HFFc6 (cell line): ENCODE measurements at regions not wholly inside any gene's neighbourhood (a gene's known extent, or its start where the extent isn't known, plus 50 kb on each side); places are given as distances from the start of the nearest gene placed in this dataset.

ENCODE experiments used
- DNase-seq: peaks from one replicate; pipeline ENCODE4 v3.0.0-alpha.2; 2018
- H3K27ac Mint-ChIP-seq: 2 replicates; pipeline ENCODE4 v1.8.0; 2020; ENCODE audit warnings: mild to moderate bottlenecking, mixed read lengths
- H3K27me3 Mint-ChIP-seq: 2 replicates; pipeline ENCODE4 v1.8.0; 2021; ENCODE audit warnings: mild to moderate bottlenecking, moderate library complexity, mixed read lengths; ENCODE audit not compliant: insufficient read depth
- H3K36me3 Mint-ChIP-seq: 2 replicates; pipeline ENCODE4 v1.8.0; 2021; ENCODE audit warnings: low read depth, mixed read lengths
- H3K4me1 Mint-ChIP-seq: 2 replicates; pipeline ENCODE4 v1.8.0; 2020; ENCODE audit warnings: low read depth, mixed read lengths
- H3K4me3 Mint-ChIP-seq: 2 replicates; pipeline ENCODE4 v1.8.0; 2020; ENCODE audit warnings: mild to moderate bottlenecking, moderate library complexity, mixed read lengths
- H3K9me3 Mint-ChIP-seq: 2 replicates; pipeline ENCODE4 v1.8.0; 2020; ENCODE audit warnings: mild to moderate bottlenecking, mixed read lengths
- CTCF ChIP-seq: fragments of 200-600 bp; sonication (generic); IDR thresholded peaks from 2 replicates; pipeline ENCODE4 v1.5.0; 2021; ENCODE audit warnings: antibody characterized with exemption, mild to moderate bottlenecking

- DNase-seq = no peak
- no peak overlapping the region for H3K4me3 Mint-ChIP-seq
- no peak for TF ChIP-seq CTCF
- H3K9me3 Mint-ChIP-seq = no peaks in the 10 kb centered on the region
- no peak overlapping the region for H3K27ac Mint-ChIP-seq
- 0 out of 2 replicates have a peak, but pooled peaks cover 4% of the 10 kb centered on the region for H3K36me3 Mint-ChIP-seq
- no peaks in the 10 kb centered on the region for H3K27me3 Mint-ChIP-seq
- H3K4me1 Mint-ChIP-seq = no peaks in the 10 kb centered on the region
Measured at GRCh38 chr4:122203407-122203806, 51.3 kb downstream of the BLTP1 start.

- Mint-ChIP-seq H3K27ac (no peak overlapping the region), H3K27me3 (no peaks in the 10 kb centered on the region), H3K4me3 (no peak overlapping the region)
Measured at GRCh38 chr4:122205687-122206086, 53.6 kb downstream of the BLTP1 start.

GRCh38 chr4:122212880-122213279 lies 60.7 kb downstream of the BLTP1 start:
- peaks cover 23% of the 10 kb centered on the region for H3K36me3 Mint-ChIP-seq
- no peak for DNase-seq
- H3K27me3 Mint-ChIP-seq = no peaks in the 10 kb centered on the region
- H3K4me3 Mint-ChIP-seq = no peak overlapping the region
- no peaks in the 10 kb centered on the region for H3K4me1 Mint-ChIP-seq
- no peak overlapping the region for H3K27ac Mint-ChIP-seq
- no peaks in the 10 kb centered on the region for H3K9me3 Mint-ChIP-seq
- no peak for TF ChIP-seq CTCF

More at GRCh38 chr4:122205687-122206086, 53.6 kb downstream of the BLTP1 start:
- TF ChIP-seq CTCF = no peak
- H3K36me3 Mint-ChIP-seq = peaks cover 7% of the 10 kb centered on the region; the same call in 1 of the 2 replicates
- DNase-seq = no peak
- H3K9me3 Mint-ChIP-seq = no peaks in the 10 kb centered on the region
- H3K4me1 Mint-ChIP-seq = no peaks in the 10 kb centered on the region

- Mint-ChIP-seq H3K9me3 (no peaks in the 10 kb centered on the region), H3K4me3 (no peak overlapping the region), H3K27ac (no peak overlapping the region), H3K36me3 (peaks cover 17% of the 10 kb centered on the region), H3K27me3 (no peaks in the 10 kb centered on the region; the same call in 1 of the 2 replicates), H3K4me1 (no peaks in the 10 kb centered on the region)
- DNase-seq = no peak
- TF ChIP-seq CTCF = peak; percentile 57
Measured at GRCh38 chr4:122218762-122219161, 66.6 kb downstream of the BLTP1 start.

GRCh38 chr4:122219356-122219755 lies 67.2 kb downstream of the BLTP1 start:
- Mint-ChIP-seq H3K9me3 (no peaks in the 10 kb centered on the region), H3K4me1 (no peaks in the 10 kb centered on the region), H3K27ac (no peak overlapping the region), H3K27me3 (no peaks in the 10 kb centered on the region; the same call in 1 of the 2 replicates), H3K36me3 (peaks cover 17% of the 10 kb centered on the region), H3K4me3 (no peak overlapping the region)
- DNase-seq = no peak
- no peak for TF ChIP-seq CTCF

- H3K4me3 Mint-ChIP-seq = no peak overlapping the region
Measured at GRCh38 chr4:122221322-122221721, 69.2 kb downstream of the BLTP1 start.

More at GRCh38 chr4:122221322-122221721, 69.2 kb downstream of the BLTP1 start:
- Mint-ChIP-seq H3K36me3 (peaks cover 7% of the 10 kb centered on the region; the same call in 1 of the 2 replicates), H3K9me3 (no peaks in the 10 kb centered on the region), H3K4me1 (no peaks in the 10 kb centered on the region), H3K27ac (no peak overlapping the region), H3K27me3 (no peaks in the 10 kb centered on the region; the same call in 1 of the 2 replicates)
- DNase-seq = no peak
- no peak for TF ChIP-seq CTCF
